Ectodermal cell (in vitro differentiated cells): ENCODE measurements at regions not wholly inside any gene's neighbourhood (a gene's known extent, or its start where the extent isn't known, plus 50 kb on each side); places are given as distances from the start of the nearest gene placed in this dataset.
"Not testable (repeated sequence)": the region's sequence is repeated elsewhere in the genome, so short reads cannot be mapped to it uniquely, and the experiment has no call there.

ENCODE experiments used
- H3K27ac ChIP-seq: 2 replicates; pipeline ENCODE4 v1.7.0; 2013; ENCODE audit warnings: mild to moderate bottlenecking, low read depth, low read length; ENCODE audit not compliant: insufficient read depth, poor library complexity, severe bottlenecking
- H3K27me3 ChIP-seq: 2 replicates; pipeline ENCODE4 v1.7.0; 2013; ENCODE audit warnings: mild to moderate bottlenecking, low read length; ENCODE audit not compliant: insufficient read depth, control insufficient read depth, poor library complexity, severe bottlenecking
- H3K36me3 ChIP-seq: one replicate; pipeline ENCODE4 v1.7.0; 2013; ENCODE audit warnings: low read length; ENCODE audit not compliant: control insufficient read depth, insufficient read depth
- H3K4me1 ChIP-seq: one replicate; pipeline ENCODE4 v1.7.0; 2013; ENCODE audit warnings: low read length; ENCODE audit not compliant: control insufficient read depth, insufficient read depth
- H3K4me3 ChIP-seq: 2 replicates; pipeline ENCODE4 v1.7.0; 2013; ENCODE audit warnings: low read depth, low read length, control low read depth; ENCODE audit not compliant: insufficient read depth
- H3K9me3 ChIP-seq: 2 replicates; pipeline ENCODE4 v1.7.0; 2013; ENCODE audit warnings: mild to moderate bottlenecking, low read length, moderate library complexity; ENCODE audit not compliant: control insufficient read depth
- WGBS, 2 experiments: methylation state at CpG; one replicate each; pipeline ENCODE4 v1.1.7; 2013; ENCODE audit warnings: missing lambda C conversion rate in 2 of 2; 5-methylcytosine and 5-hydroxymethylcytosine counted together

DNA sequence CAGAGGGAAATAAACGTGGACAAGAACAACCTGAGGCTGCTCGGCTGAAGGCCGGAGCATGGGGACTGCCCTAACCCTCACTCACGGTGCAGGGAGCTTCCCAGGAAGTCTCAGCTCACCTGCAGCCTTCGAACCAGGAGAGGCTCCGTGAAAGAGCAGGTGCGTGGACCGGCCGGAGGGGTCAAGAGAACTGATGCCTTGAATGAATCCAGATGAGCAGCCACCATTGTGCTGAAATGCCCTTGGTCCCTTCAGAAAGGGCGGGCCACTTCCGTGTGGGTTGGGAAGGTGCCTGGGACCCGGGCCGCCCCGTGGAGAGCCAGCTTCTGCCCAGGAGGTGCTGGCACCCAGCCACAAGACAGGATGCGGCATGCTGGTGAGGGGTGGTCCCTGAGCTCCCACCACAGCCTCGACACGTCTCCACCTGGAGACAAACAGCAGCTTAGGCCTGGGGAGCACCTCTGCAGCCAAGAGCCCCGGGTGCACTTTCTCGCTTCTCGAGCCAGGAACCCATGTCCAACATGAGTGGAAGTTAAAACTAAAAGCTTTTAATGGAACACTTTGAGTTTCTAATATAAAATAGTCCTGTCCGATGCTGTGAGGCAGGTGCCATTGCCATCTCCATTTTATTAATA, 83.5 kb downstream of the TTLL2 start:
- H3K36me3 ChIP-seq = no peaks in the 10 kb centered on the region
- H3K27me3 ChIP-seq = no peaks in the 10 kb centered on the region
- no peak overlapping the region for H3K4me3 ChIP-seq
- no peaks in the 10 kb centered on the region for H3K9me3 ChIP-seq
- WGBS, 2 experiments = 80 to 81% methylated on average over 21 of the region's 21 CpGs
- H3K27ac ChIP-seq = no peak overlapping the region
- no peaks in the 10 kb centered on the region for H3K4me1 ChIP-seq

- no peak overlapping the region for H3K27ac ChIP-seq
- no peaks in the 10 kb centered on the region for H3K27me3 ChIP-seq
- H3K36me3 ChIP-seq = no peaks in the 10 kb centered on the region
- no peaks in the 10 kb centered on the region for H3K9me3 ChIP-seq
- H3K4me1 ChIP-seq = no peaks in the 10 kb centered on the region
- WGBS, 2 experiments = 91 to 95% methylated on average over 11 of the region's 11 CpGs
- no peak overlapping the region for H3K4me3 ChIP-seq
Measured at GRCh38 chr6:167409079-167409478, 84.2 kb downstream of the TTLL2 start.

DNA sequence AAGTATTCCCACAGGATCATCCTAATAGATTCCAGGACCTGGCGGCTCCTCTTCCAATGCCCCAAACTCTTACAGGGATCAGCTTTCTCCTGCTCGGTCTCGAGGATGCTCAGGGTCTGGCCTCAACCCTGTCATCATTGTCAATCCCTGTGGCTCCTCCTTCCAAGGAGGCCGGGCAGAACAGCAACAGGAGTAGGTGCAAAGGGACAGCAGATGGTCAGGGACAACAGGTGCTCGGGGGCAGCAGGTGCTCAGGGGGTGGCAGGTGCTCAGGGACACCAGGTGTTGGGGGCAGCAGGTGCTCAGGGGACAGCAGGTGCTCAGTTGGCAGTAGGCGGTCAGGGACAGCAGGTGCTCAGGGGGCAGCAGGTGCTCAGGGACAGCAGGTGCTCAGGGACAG, 84.8 kb downstream of the TTLL2 start:
- H3K4me1 ChIP-seq = no peaks in the 10 kb centered on the region
- 82 to 85% methylated on average over 6 of the region's 6 CpGs for WGBS, 2 experiments
- no peaks in the 10 kb centered on the region for H3K9me3 ChIP-seq
- H3K27ac ChIP-seq = no peak overlapping the region
- no peak overlapping the region for H3K4me3 ChIP-seq
- H3K27me3 ChIP-seq = no peaks in the 10 kb centered on the region
- no peaks in the 10 kb centered on the region for H3K36me3 ChIP-seq

GRCh38 chr6:167410462-167410861, 85.6 kb downstream of the TTLL2 start:
- WGBS, 2 experiments = 81 to 84% methylated on average over 9 of the region's 9 CpGs
- Histone ChIP-seq H3K27me3 (no peaks in the 10 kb centered on the region), H3K27ac (no peak overlapping the region), H3K36me3 (no peaks in the 10 kb centered on the region), H3K4me1 (peaks cover 3% of the 10 kb centered on the region), H3K4me3 (no peak overlapping the region), H3K9me3 (no peaks in the 10 kb centered on the region)

DNA sequence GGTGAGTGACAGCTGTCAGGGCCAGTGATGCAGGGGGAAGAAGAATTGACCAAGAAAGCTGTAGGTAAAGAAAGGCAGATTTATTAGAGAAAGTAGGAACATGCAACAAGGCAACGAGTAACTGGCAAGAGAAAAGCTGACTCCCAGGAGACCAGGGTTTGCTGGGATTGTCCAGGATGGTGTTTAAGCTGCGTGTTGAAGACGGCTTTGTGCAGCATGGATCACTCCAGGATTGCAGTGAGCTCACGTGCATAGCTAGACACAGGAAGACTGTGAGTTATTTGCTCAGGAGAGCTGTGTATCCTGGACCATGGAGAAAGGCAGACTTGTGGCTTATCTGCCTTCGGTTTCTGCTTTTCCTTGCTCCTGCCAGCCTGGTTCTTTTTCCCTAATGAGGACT, 87.6 kb downstream of the TTLL2 start:
- Histone ChIP-seq H3K27ac (no peak overlapping the region), H3K4me3 (no peak overlapping the region), H3K4me1 (peaks cover 9% of the 10 kb centered on the region), H3K36me3 (no peaks in the 10 kb centered on the region), H3K9me3 (no peaks in the 10 kb centered on the region), H3K27me3 (no peaks in the 10 kb centered on the region)
- 90 to 91% methylated on average over 5 of the region's 5 CpGs for WGBS, 2 experiments

DNA sequence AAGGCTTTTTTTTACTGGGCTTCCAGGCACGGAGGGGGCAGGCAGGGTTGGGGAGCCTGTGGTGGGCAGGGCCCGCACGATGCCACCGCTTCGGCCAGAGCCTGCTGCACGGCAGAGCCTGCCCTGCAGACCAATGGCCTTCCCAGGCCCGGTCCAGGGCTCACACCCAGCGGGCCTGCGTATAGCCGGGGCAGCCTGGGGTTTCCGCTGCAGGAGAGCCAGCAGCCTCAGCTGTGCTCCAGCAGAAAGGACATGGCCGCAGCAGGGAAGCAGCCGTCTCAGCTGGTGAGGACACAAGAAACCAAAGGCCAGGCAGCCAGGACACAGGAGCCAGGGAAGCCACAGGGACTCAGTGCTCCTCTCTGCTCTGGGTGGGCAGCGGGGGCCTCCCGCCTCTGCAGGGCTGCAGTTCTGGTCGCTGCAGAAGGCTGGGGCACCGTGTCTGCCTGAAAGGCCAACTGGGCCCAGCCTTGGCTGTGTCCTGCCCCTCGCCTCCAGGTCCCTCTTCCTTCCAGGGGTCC, 90.6 kb downstream of the TTLL2 start:
- whole genome bisulfite sequencing, 2 experiments = 85 to 87% methylated on average over 18 of the region's 18 CpGs
- Histone ChIP-seq H3K4me1 (peaks cover 9% of the 10 kb centered on the region), H3K9me3 (no peaks in the 10 kb centered on the region), H3K27ac (no peak overlapping the region), H3K27me3 (no peaks in the 10 kb centered on the region), H3K36me3 (no peaks in the 10 kb centered on the region), H3K4me3 (no peak overlapping the region)

GRCh38 chr6:167416676-167417430, 92.0 kb downstream of the TTLL2 start:
- no peaks in the 10 kb centered on the region for H3K9me3 ChIP-seq
- no peaks in the 10 kb centered on the region for H3K36me3 ChIP-seq
- H3K27ac ChIP-seq = no peak overlapping the region
- peaks cover 9% of the 10 kb centered on the region for H3K4me1 ChIP-seq
- no peak overlapping the region for H3K4me3 ChIP-seq
- no peaks in the 10 kb centered on the region for H3K27me3 ChIP-seq
- WGBS, 2 experiments = 87 to 89% methylated on average over 12 of the region's 12 CpGs

GRCh38 chr6:167420177-167420576, 95.3 kb downstream of the TTLL2 start:
- Histone ChIP-seq H3K9me3 (no peaks in the 10 kb centered on the region), H3K27me3 (no peaks in the 10 kb centered on the region), H3K4me3 (no peak overlapping the region), H3K4me1 (peaks cover 9% of the 10 kb centered on the region), H3K27ac (no peak overlapping the region), H3K36me3 (no peaks in the 10 kb centered on the region)
- 87% methylated on average over 12 of the region's 12 CpGs for WGBS, 2 experiments

- H3K27me3 ChIP-seq = no peaks in the 10 kb centered on the region
- H3K9me3 ChIP-seq = no peaks in the 10 kb centered on the region
- H3K27ac ChIP-seq = no peak overlapping the region
- no peaks in the 10 kb centered on the region for H3K36me3 ChIP-seq
- no peak overlapping the region for H3K4me3 ChIP-seq
- 91 to 92% methylated on average over 39 of the region's 39 CpGs for WGBS, 2 experiments
- H3K4me1 ChIP-seq = no peaks in the 10 kb centered on the region
Measured at GRCh38 chr6:167420858-167421766, 96.2 kb downstream of the TTLL2 start.

GRCh38 chr6:167421944-167422343, 97.1 kb downstream of the TTLL2 start:
- no CpG with 5 or more reads among the region's 36 CpGs for WGBS, 2 experiments
- not testable (repeated sequence) for H3K27me3 ChIP-seq, H3K27ac ChIP-seq, H3K4me1 ChIP-seq, H3K36me3 ChIP-seq, H3K4me3 ChIP-seq, H3K9me3 ChIP-seq
